K562 (cell line): ENCODE measurements at regions not wholly inside any gene's neighbourhood (a gene's known extent, or its start where the extent isn't known, plus 50 kb on each side); places are given as distances from the start of the nearest gene placed in this dataset.

Source experiments
- ATAC-seq: fragments of 200-7000 bp; cut with Tn5 transposase; 3 replicates; pipeline ENCODE4 v1.9.1; 2020; ENCODE audit warnings: moderate library complexity
- BruUV-seq: library from RNA; stranded (reverse); fragments of 400-500 nt; replicated peaks from 2 replicates; lab custom pipeline; 2021; lab: Mats Ljungman, UMichigan
- CTCF ChIA-PET: fragments of 300-600 bp; formaldehyde crosslinking; extraction: SDS; loops from one replicate; lab custom pipeline; 2021; ENCODE audit warnings: low intra/inter-chr PET ratio; lab: Yijun Ruan, JAX
- POLR2A ChIA-PET: fragments of 300-600, 350-650 bp; sonication (Branson Sonifier 250); formaldehyde crosslinking; extraction: SDS; loops from one replicate; lab custom pipeline; 2021; ENCODE audit warnings: antibody characterized with exemption, inconsistent platforms; lab: Yijun Ruan, JAX
- DNase-seq, 4 experiments: peaks; one replicate each; pipeline versions ENCODE4 v3.0.0 to v3.0.0-alpha.2; 2011 to 2018; ENCODE audit warnings: low spot score in 3 of 4, mixed read lengths in 3 of 4; ENCODE audit errors: extremely low read depth in 1 of 4
- FAIRE-seq: peaks from 2 replicates; lab custom pipeline; 2011; peaks lifted over from hg19 to GRCh38; lab: Jason Lieb, UNC
- H2AFZ ChIP-seq: 2 replicates; pipeline ENCODE4 v1.6.0; 2011; ENCODE audit warnings: low read depth, low read length, control low read depth, inconsistent platforms
- H3K27ac ChIP-seq: fragments of 200-600 bp; 3 replicates; pipeline ENCODE4 v1.8.0; 2011; ENCODE audit warnings: low read depth, mild to moderate bottlenecking, control low read depth, inconsistent platforms, low read length, moderate library complexity, mixed read lengths; ENCODE audit errors: extremely low read depth
- H3K27me3 ChIP-seq, 2 experiments: fragments of 300-600 bp in 1 of 2; 2 replicates in 1 of 2; 3 replicates in 1 of 2; pipeline versions ENCODE4 v1.6.0 to v1.8.0; 2011; ENCODE audit warnings: inconsistent platforms in 2 of 2, low read length in 2 of 2, mild to moderate bottlenecking in 1 of 2, mixed read lengths in 1 of 2, moderate library complexity in 1 of 2; ENCODE audit not compliant: control insufficient read depth in 2 of 2, insufficient read depth in 2 of 2
- H3K36me3 ChIP-seq: fragments of 300-600 bp; 3 replicates; pipeline ENCODE4 v1.8.0; 2011; ENCODE audit warnings: mild to moderate bottlenecking, low read length, inconsistent platforms; ENCODE audit not compliant: control insufficient read depth, insufficient read depth
- H3K4me1 ChIP-seq, 2 experiments: fragments of 200-600 bp in 1 of 2; replicated peaks in 1 of 2; 2 replicates in 1 of 2; 3 replicates in 1 of 2; pipeline versions ENCODE4 v1.5.1 to v1.8.0; 2011; ENCODE audit warnings: inconsistent platforms in 2 of 2, low read length in 2 of 2, mild to moderate bottlenecking in 1 of 2, mixed read lengths in 1 of 2, moderate library complexity in 1 of 2; ENCODE audit not compliant: control insufficient read depth in 2 of 2, insufficient read depth in 2 of 2
- H3K4me2 ChIP-seq: 2 replicates; pipeline ENCODE4 v1.6.1; 2011; ENCODE audit warnings: low read length, control low read depth, inconsistent platforms, mixed read lengths; ENCODE audit not compliant: insufficient read depth
- H3K4me3 ChIP-seq: fragments of 200-600 bp; sonication (generic), shearing (Covaris generic); 2 replicates; pipeline ENCODE4 v1.5.1; 2016; ENCODE audit warnings: control low read depth, inconsistent platforms
- H3K79me2 ChIP-seq: fragments of 200-600 bp; 3 replicates; pipeline ENCODE4 v1.8.0; 2011; ENCODE audit warnings: low read length, inconsistent platforms; ENCODE audit not compliant: control insufficient read depth, insufficient read depth
- H3K9ac ChIP-seq, 2 experiments: 2 replicates each; pipeline versions ENCODE4 v1.6.0 to v1.6.1; 2011; ENCODE audit warnings: low read depth in 2 of 2, low read length in 2 of 2, control low read depth in 1 of 2, inconsistent platforms in 1 of 2, mild to moderate bottlenecking in 1 of 2, mixed read lengths in 1 of 2; ENCODE audit not compliant: insufficient read depth in 1 of 2
- H3K9me1 ChIP-seq: one replicate; pipeline ENCODE4 v1.6.0; 2011; ENCODE audit warnings: inconsistent platforms, mild to moderate bottlenecking, low read length, moderate library complexity; ENCODE audit not compliant: control insufficient read depth, insufficient read depth
- H3K9me3 ChIP-seq: replicated peaks from 2 replicates; pipeline ENCODE4 v1.5.1; 2011; ENCODE audit warnings: low read depth, low read length, inconsistent platforms; ENCODE audit not compliant: control insufficient read depth, insufficient read depth
- H4K20me1 ChIP-seq: replicated peaks from 2 replicates; pipeline ENCODE4 v1.6.1; 2011; ENCODE audit warnings: low read length, inconsistent platforms, mixed read lengths; ENCODE audit not compliant: control insufficient read depth, insufficient read depth
- CBFA2T2 ChIP-seq: fragments of 450-650 bp; conservative IDR thresholded peaks from 2 replicates; pipeline ENCODE4 v1.6.1; 2017; ENCODE audit warnings: mild to moderate bottlenecking
- CHD4 ChIP-seq: fragments of 200-600 bp; sonication (generic); IDR thresholded peaks from 3 replicates; pipeline ENCODE4 v1.6.1; 2012; ENCODE audit warnings: low read depth, mild to moderate bottlenecking, mixed read lengths, low read length, inconsistent platforms; ENCODE audit not compliant: insufficient read depth, insufficient replicate concordance, poor library complexity, severe bottlenecking
- FOXJ3 ChIP-seq: sonication (generic); formaldehyde crosslinking; IDR thresholded peaks from 2 replicates; pipeline ENCODE4 v1.4.0; 2020; ENCODE audit warnings: mild to moderate bottlenecking, missing genetic modification reagents
- HNRNPL ChIP-seq: fragments of 200-400 bp; formaldehyde crosslinking; IDR thresholded peaks from 2 replicates; pipeline ENCODE4 v1.6.1; 2017; ENCODE audit warnings: low read depth, mild to moderate bottlenecking, low read length
- HSF4 ChIP-seq: fragments of 250-450 bp; sonication (Bioruptor Pico); IDR thresholded peaks from 2 replicates; pipeline ENCODE4 v2.1.2; 2022; ENCODE audit warnings: mild to moderate bottlenecking, moderate library complexity, borderline replicate concordance
- IRF9 ChIP-seq: fragments of 450-650 bp; IDR thresholded peaks from 2 replicates; pipeline ENCODE4 v1.6.1; 2016; ENCODE audit warnings: missing biosample characterization, missing genetic modification characterization
- MECOM ChIP-seq: fragments of 250-450 bp; sonication (Bioruptor Pico); IDR thresholded peaks from 2 replicates; pipeline ENCODE4 v1.8.0; 2022; ENCODE audit warnings: inconsistent platforms
- MED1 ChIP-seq: sonication (generic); formaldehyde crosslinking; IDR thresholded peaks from 2 replicates; pipeline ENCODE4 v1.8.1; 2023; ENCODE audit warnings: missing genetic modification reagents, borderline replicate concordance
- OTX1 ChIP-seq: fragments of 450-650 bp; formaldehyde crosslinking; IDR thresholded peaks from 2 replicates; pipeline ENCODE4 v1.4.0; 2022; ENCODE audit warnings: mild to moderate bottlenecking
- PHF20 ChIP-seq: fragments of 450-650 bp; IDR thresholded peaks from 2 replicates; pipeline ENCODE4 v1.6.1; 2018; ENCODE audit not compliant: partially characterized antibody
- PKNOX1 ChIP-seq: fragments of 450-650 bp; IDR thresholded peaks from 2 replicates; pipeline ENCODE4 v1.6.1; 2016
- POLR3G ChIP-seq: IDR thresholded peaks from 2 replicates; pipeline ENCODE4 v1.6.1; 2011; ENCODE audit not compliant: insufficient read length, insufficient replicate concordance; ENCODE audit errors: extremely low read depth
- SUPT5H ChIP-seq: fragments of 450-650 bp; IDR thresholded peaks from 2 replicates; pipeline ENCODE4 v1.6.1; 2016
- ZNF668 ChIP-seq: fragments of 250-450 bp; sonication (Bioruptor Pico); IDR thresholded peaks from 2 replicates; pipeline ENCODE4 v1.8.0; 2022; ENCODE audit warnings: mild to moderate bottlenecking, inconsistent platforms
- WGBS: fragments of 100-300 bp; shearing (Covaris generic); methylation state at CpG from one replicate; pipeline ENCODE4 v1.1.6; 2016; ENCODE audit warnings: low coverage, mixed read lengths; ENCODE audit not compliant: insufficient coverage; ENCODE audit errors: missing lambda C conversion rate; 5-methylcytosine and 5-hydroxymethylcytosine counted together
- in situ Hi-C: fragments of 300-500 bp; cut with MboI; formaldehyde crosslinking; loops from 4 replicates; pipeline ENCODE4 v1.15.0; 2018; ENCODE audit warnings: inconsistent platforms, mixed read lengths
- intact Hi-C: fragments of 100-400 bp; cut with micrococcal nuclease; formaldehyde crosslinking; loops from 2 replicates; pipeline ENCODE4 v1.14.2; 2022
- TF ChIP-seq, protein P1 (sequence below): fragments of 450-650 bp; IDR thresholded peaks from one replicate; pipeline ENCODE4 v1.6.1; 2018; ENCODE audit warnings: mild to moderate bottlenecking, moderate library complexity; ENCODE audit not compliant: partially characterized antibody

DNA sequence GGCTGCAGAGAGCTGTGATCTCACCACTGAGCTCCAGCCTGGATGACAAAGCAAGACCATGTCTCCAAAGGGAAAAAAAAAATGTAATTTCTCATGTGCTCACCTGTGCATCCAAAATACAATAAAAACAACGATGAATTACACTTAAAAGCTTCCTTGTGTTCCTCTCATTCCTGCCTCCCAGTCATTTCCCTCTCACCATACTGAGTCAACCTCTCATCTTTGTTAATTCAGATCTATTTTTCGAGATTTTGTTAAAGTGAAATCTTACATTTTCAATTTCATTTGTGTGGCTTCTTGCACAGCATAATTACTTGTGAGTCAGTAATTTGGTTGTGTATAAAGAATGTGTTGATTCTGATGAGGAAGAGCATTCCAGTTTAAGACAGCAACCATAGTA is 1203.2 kb downstream of the TMEM121 start (continued):
- TF ChIP-seq CHD4 (no peak), PHF20 (no peak), POLR3G (no peak), OTX1 (CRISPR knock-in tag) (no peak), FOXJ3 (CRISPR knock-in tag) (no peak)

- no peak overlapping the region for H3K27ac ChIP-seq
- no peaks in the 10 kb centered on the region for H3K9me3 ChIP-seq
- H4K20me1 ChIP-seq = no peaks in the 10 kb centered on the region
- intact Hi-C loops (no loop called here), in situ Hi-C loops (no loop called here)
- POLR2A ChIA-PET = no interaction called here
- H3K4me2 ChIP-seq = no peak overlapping the region
- no peak overlapping the region for H3K4me3 ChIP-seq
- no peak overlapping the region for H3K9ac ChIP-seq
- TF ChIP-seq IRF9 (tag) (no peak), CBFA2T2 (no peak), ZNF668 (CRISPR knock-in tag) (no peak), HNRNPL (no peak), MED1 (no peak), MECOM (no peak), SUPT5H (no peak), PKNOX1 (no peak), HSF4 (CRISPR knock-in tag) (no peak)
- TF ChIP-seq, protein P1, sequence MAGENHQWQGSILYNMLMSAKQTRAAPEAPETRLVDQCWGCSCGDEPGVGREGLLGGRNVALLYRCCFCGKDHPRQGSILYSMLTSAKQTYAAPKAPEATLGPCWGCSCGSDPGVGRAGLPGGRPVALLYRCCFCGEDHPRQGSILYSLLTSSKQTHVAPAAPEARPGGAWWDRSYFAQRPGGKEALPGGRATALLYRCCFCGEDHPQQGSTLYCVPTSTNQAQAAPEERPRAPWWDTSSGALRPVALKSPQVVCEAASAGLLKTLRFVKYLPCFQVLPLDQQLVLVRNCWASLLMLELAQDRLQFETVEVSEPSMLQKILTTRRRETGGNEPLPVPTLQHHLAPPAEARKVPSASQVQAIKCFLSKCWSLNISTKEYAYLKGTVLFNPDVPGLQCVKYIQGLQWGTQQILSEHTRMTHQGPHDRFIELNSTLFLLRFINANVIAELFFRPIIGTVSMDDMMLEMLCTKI = no peak
- TF ChIP-seq, all 486 proteins: peak for 0
- no peak for FAIRE-seq
- H3K79me2 ChIP-seq = no peaks in the 10 kb centered on the region
- BruUV-seq = no TSS peak
- no peaks in the 10 kb centered on the region for H3K27me3 ChIP-seq
- H3K9me1 ChIP-seq = no peaks in the 10 kb centered on the region
- H2AFZ ChIP-seq = no peak overlapping the region
- CTCF ChIA-PET = no interaction called here
- no peaks in the 10 kb centered on the region for H3K4me1 ChIP-seq
- no peak for ATAC-seq
- DNase-seq = no peak
- H3K36me3 ChIP-seq = no peaks in the 10 kb centered on the region
- WGBS = 0% methylated on average over 2 of the region's 2 CpGs
These were observed 1207.4 kb downstream of the TMEM121 start for GRCh38 chr14:106733771-106734170.
